GM19240 (cell line): ENCODE measurements at regions not wholly inside any gene's neighbourhood (a gene's known extent, or its start where the extent isn't known, plus 50 kb on each side); places are given as distances from the start of the nearest gene placed in this dataset.
"Not testable (repeated sequence)": the region's sequence is repeated elsewhere in the genome, so short reads cannot be mapped to it uniquely, and the experiment has no call there.

Experiments used
- DNase-seq: peaks from one replicate; pipeline ENCODE4 v3.0.0; 2011; ENCODE audit warnings: low spot score; ENCODE audit not compliant: insufficient read length

- no peak for DNase-seq
These were observed 273.8 kb downstream of the RPS6KC1 start for GRCh38 chr1:213324859-213325258.

- DNase-seq = no peak
These were observed 274.4 kb downstream of the RPS6KC1 start for GRCh38 chr1:213325482-213325881.

GRCh38 chr1:213326281-213327016 is 275.4 kb downstream of the RPS6KC1 start:
- DNase-seq = no peak

GRCh38 chr1:213327017-213327667 is 276.1 kb downstream of the RPS6KC1 start:
- no peak for DNase-seq

GRCh38 chr1:213329406-213330008 is 278.5 kb downstream of the RPS6KC1 start:
- DNase-seq = no peak

GRCh38 chr1:213330281-213330680 is 279.2 kb downstream of the RPS6KC1 start:
- no peak for DNase-seq

GRCh38 chr1:213331631-213332175 is 280.7 kb downstream of the RPS6KC1 start:
- DNase-seq = no peak

GRCh38 chr1:213332491-213332890 is 281.4 kb downstream of the RPS6KC1 start:
- DNase-seq = no peak

- DNase-seq = no peak
These were observed 282.1 kb downstream of the RPS6KC1 start for GRCh38 chr1:213333121-213333520.

- no peak for DNase-seq
These were observed 284.0 kb downstream of the RPS6KC1 start for GRCh38 chr1:213335084-213335483.

- no peak for DNase-seq
These were observed 286.1 kb downstream of the RPS6KC1 start for GRCh38 chr1:213337025-213337678.

- no peak for DNase-seq
These were observed 289.6 kb downstream of the RPS6KC1 start for GRCh38 chr1:213340593-213340992.

- DNase-seq = no peak
These were observed 294.6 kb downstream of the RPS6KC1 start for GRCh38 chr1:213345621-213346020.

- DNase-seq = no peak
These were observed 306.4 kb downstream of the RPS6KC1 start for GRCh38 chr1:213357403-213357802.

GRCh38 chr1:213358368-213358767 is 307.3 kb downstream of the RPS6KC1 start:
- not testable (repeated sequence) for DNase-seq

GRCh38 chr1:213362598-213362997 is 311.6 kb downstream of the RPS6KC1 start:
- no peak for DNase-seq

- DNase-seq = no peak
These were observed 315.2 kb downstream of the RPS6KC1 start for GRCh38 chr1:213366141-213366831.

- DNase-seq = no peak
These were observed 318.4 kb downstream of the RPS6KC1 start for GRCh38 chr1:213369465-213369864.

- DNase-seq = no peak
These were observed 319.5 kb downstream of the RPS6KC1 start for GRCh38 chr1:213370523-213370922.

- no peak for DNase-seq
These were observed 320.4 kb downstream of the RPS6KC1 start for GRCh38 chr1:213371525-213371846.
